ENCODE measurements at regions not wholly inside any gene's neighbourhood (a gene's known extent, or its start where the extent isn't known, plus 50 kb on each side); places are given as distances from the start of the nearest gene placed in this dataset.

GRCh38 chr15:96160269-96160668 lies 170.2 kb upstream of the NR2F2 start:
- no peaks in the 10 kb centered on the region for H3K9me3 Mint-ChIP-seq
- ChIA-PET CTCF (no interaction called here), POLR2A (interaction anchor here (0.6 kb wide), 1 partner anchor 26 kb away, joined by 3 read pairs; no protein-coding TSS in a partner anchor)
- H3K36me3 Mint-ChIP-seq (ENCODE audit: low read depth), result no peaks in the 10 kb centered on the region
- DNase-seq (no peak), ATAC-seq (no peak)
- no peak overlapping the region for H3K4me3 Mint-ChIP-seq
- H3K27me3 Mint-ChIP-seq, result peaks cover 8% of the 10 kb centered on the region
- H3K4me1 Mint-ChIP-seq (ENCODE audit: low read depth), result no peaks in the 10 kb centered on the region
- no peak for TF ChIP-seq CTCF (IDR thresholded peaks at IDR 0.05)
- no peak overlapping the region for H3K27ac Mint-ChIP-seq
- intact Hi-C loops (cut with micrococcal nuclease), result no loop called here

- intact Hi-C loops (cut with micrococcal nuclease), result no loop called here
- Mint-ChIP-seq H3K4me3 (no peak overlapping the region), H3K9me3 (no peaks in the 10 kb centered on the region), H3K27me3 (peaks cover 8% of the 10 kb centered on the region), H3K27ac (no peak overlapping the region), H3K36me3 (ENCODE audit: low read depth) (no peaks in the 10 kb centered on the region), H3K4me1 (ENCODE audit: low read depth) (no peaks in the 10 kb centered on the region)
- TF ChIP-seq CTCF (IDR thresholded peaks at IDR 0.05), result no peak
- CTCF ChIA-PET, result no interaction called here
- POLR2A ChIA-PET, result no interaction called here
- DNase-seq, result no peak
- ATAC-seq, result no peak
Observed at GRCh38 chr15:96160800-96161199, 169.7 kb upstream of the NR2F2 start.

- intact Hi-C loops (cut with micrococcal nuclease), result no loop called here
- ATAC-seq, result no peak
- H3K36me3 Mint-ChIP-seq (ENCODE audit: low read depth), result no peaks in the 10 kb centered on the region
- H3K27ac Mint-ChIP-seq, result no peak overlapping the region
- H3K4me1 Mint-ChIP-seq (ENCODE audit: low read depth), result no peaks in the 10 kb centered on the region
- peaks cover 9% of the 10 kb centered on the region for H3K27me3 Mint-ChIP-seq
- no peak for TF ChIP-seq CTCF (IDR thresholded peaks at IDR 0.05)
- no peaks in the 10 kb centered on the region for H3K9me3 Mint-ChIP-seq
- H3K4me3 Mint-ChIP-seq, result no peak overlapping the region
- no peak for DNase-seq
- ChIA-PET POLR2A (no interaction called here), CTCF (no interaction called here)
Observed at GRCh38 chr15:96162322-96162721, 168.2 kb upstream of the NR2F2 start.

- Mint-ChIP-seq H3K9me3 (no peaks in the 10 kb centered on the region), H3K27ac (no peak overlapping the region), H3K4me3 (no peak overlapping the region), H3K4me1 (ENCODE audit: low read depth) (no peaks in the 10 kb centered on the region), H3K36me3 (ENCODE audit: low read depth) (no peaks in the 10 kb centered on the region), H3K27me3 (peaks cover 3% of the 10 kb centered on the region)
- ATAC-seq, result no peak
- TF ChIP-seq CTCF (IDR thresholded peaks at IDR 0.05), result no peak
- ChIA-PET CTCF (no interaction called here), POLR2A (interaction anchor here (0.6 kb wide), 1 partner anchor 86 kb away, joined by 3 read pairs; no protein-coding TSS in a partner anchor)
- DNase-seq, result no peak
- intact Hi-C loops (cut with micrococcal nuclease), result no loop called here
Observed at GRCh38 chr15:96165081-96165480, 165.4 kb upstream of the NR2F2 start.

GRCh38 chr15:96165775-96166174 lies 164.7 kb upstream of the NR2F2 start:
- DNase-seq, result no peak
- Mint-ChIP-seq H3K9me3 (no peaks in the 10 kb centered on the region), H3K4me1 (ENCODE audit: low read depth) (no peaks in the 10 kb centered on the region), H3K27me3 (peaks cover 3% of the 10 kb centered on the region), H3K27ac (no peak overlapping the region), H3K4me3 (no peak overlapping the region), H3K36me3 (ENCODE audit: low read depth) (no peaks in the 10 kb centered on the region)
- ChIA-PET CTCF (no interaction called here), POLR2A (interaction anchor here (0.6 kb wide), 1 partner anchor 85 kb away, joined by 3 read pairs; no protein-coding TSS in a partner anchor)
- no peak for ATAC-seq
- intact Hi-C loops (cut with micrococcal nuclease), result no loop called here
- no peak for TF ChIP-seq CTCF (IDR thresholded peaks at IDR 0.05)

Measured in activated CD8-positive, alpha-beta T cell treated with anti-CD3 and anti-CD28 coated beads for 36 hours (primary cell).